ENCODE measurements at regions not wholly inside any gene's neighbourhood (a gene's known extent, or its start where the extent isn't known, plus 50 kb on each side); places are given as distances from the start of the nearest gene placed in this dataset.

- TF ChIP-seq ZBTB44 (tag by site-specific recombination; IDR thresholded peaks at IDR 0.05) (no peak), GLI4 (tag by site-specific recombination; IDR thresholded peaks at IDR 0.05) (no peak)
Measured at GRCh38 chr1:37262439-37263170, 211.8 kb upstream of the ZC3H12A start (continued).

- Histone ChIP-seq H3K9me3 (ENCODE audit: control insufficient read depth, insufficient read depth, low read depth, low read length) (no peaks in the 10 kb centered on the region), H3K36me3 (ENCODE audit: control insufficient read depth in 2 of 2, insufficient read depth in 1 of 2, low read length in 2 of 2) (no peaks in the 10 kb centered on the region), H3K4me1 (ENCODE audit: control insufficient read depth, insufficient read depth, low read length) (no peaks in the 10 kb centered on the region), H3K4me3 (ENCODE audit: low read depth, low read length) (no peak overlapping the region), H3K27ac (ENCODE audit: extremely low read depth, low read depth, low read length) (no peak overlapping the region)
- ChIA-PET CTCF (no interaction called here), POLR2A (no interaction called here)
- TF ChIP-seq KLF9 (tag by site-specific recombination; IDR thresholded peaks at IDR 0.05; ENCODE audit: low read depth) (no peak), ZNF660 (tag by site-specific recombination; IDR thresholded peaks at IDR 0.05) (no peak), ZNF211 (tag by site-specific recombination; IDR thresholded peaks at IDR 0.05; ENCODE audit: low read depth) (no peak), ZXDB (tag by site-specific recombination; IDR thresholded peaks at IDR 0.05) (no peak), KLF8 (tag by site-specific recombination; IDR thresholded peaks at IDR 0.05) (no peak), ZBTB11 (tag by site-specific recombination; conservative IDR thresholded peaks at IDR 0.05; ENCODE audit: low read depth) (no peak), ZNF600 (tag by site-specific recombination; IDR thresholded peaks at IDR 0.05) (no peak), OSR2 (tag by site-specific recombination; IDR thresholded peaks at IDR 0.05) (no peak), ZNF48 (tag by site-specific recombination; IDR thresholded peaks at IDR 0.05) (no peak), ZNF266 (tag by site-specific recombination; IDR thresholded peaks at IDR 0.05; ENCODE audit: low read depth) (no peak), ZNF311 (tag by site-specific recombination; IDR thresholded peaks at IDR 0.05; ENCODE audit: borderline replicate concordance) (no peak), ZNF112 (tag by site-specific recombination; IDR thresholded peaks at IDR 0.05) (no peak), ZNF623 (tag by site-specific recombination; IDR thresholded peaks at IDR 0.05) (no peak), ZNF707 (tag by site-specific recombination; IDR thresholded peaks at IDR 0.05) (no peak), ZNF423 (tag by site-specific recombination; IDR thresholded peaks at IDR 0.05) (no peak), ZNF513 (tag by site-specific recombination; IDR thresholded peaks at IDR 0.05) (no peak), ZNF324 (tag by site-specific recombination; IDR thresholded peaks at IDR 0.05) (no peak), ZNF391 (tag by site-specific recombination; IDR thresholded peaks at IDR 0.05; ENCODE audit: borderline replicate concordance, low read depth) (no peak), PRDM10 (tag by site-specific recombination; IDR thresholded peaks at IDR 0.05) (no peak), ZBTB44 (tag by site-specific recombination; IDR thresholded peaks at IDR 0.05) (no peak)
Measured at GRCh38 chr1:37265156-37265555, 209.2 kb upstream of the ZC3H12A start.

All from HEK293 (cell line).